Peyer's patch (tissue), 4 donors: ENCODE measurements at regions not wholly inside any gene's neighbourhood (a gene's known extent, or its start where the extent isn't known, plus 50 kb on each side); places are given as distances from the start of the nearest gene placed in this dataset.
"Not testable (repeated sequence)": the region's sequence is repeated elsewhere in the genome, so short reads cannot be mapped to it uniquely, and the experiment has no call there.

ENCODE experiments used
- DNase-seq, 3 donors: peaks; one replicate each; pipeline ENCODE4 v3.0.0-alpha.2; 2017 to 2019
- H3K27ac ChIP-seq, 4 donors: fragments of 200-600 bp; sonication (generic); one replicate each; pipeline ENCODE4 v1.5.1; 2016 to 2019
- H3K27me3 ChIP-seq, 2 donors: fragments of 200-600 bp; sonication (generic); one replicate each; pipeline ENCODE4 v1.5.1; 2019
- H3K36me3 ChIP-seq, 3 donors: fragments of 200-600 bp; sonication (generic); one replicate each; pipeline ENCODE4 v1.5.1; 2016 to 2019
- H3K4me1 ChIP-seq, 4 donors: fragments of 200-600 bp; sonication (generic); one replicate each; pipeline ENCODE4 v1.5.1; 2016 to 2019
- H3K4me3 ChIP-seq, 4 donors: fragments of 200-600 bp; sonication (generic); 1 replicate in 3 of 4; 2 replicates in 1 of 4; pipeline ENCODE4 v1.5.1; 2016 to 2019; ENCODE audit warnings: mild to moderate bottlenecking in 1 of 4
- H3K9me3 ChIP-seq, 4 donors: fragments of 200-600 bp; sonication (generic); one replicate each; pipeline ENCODE4 v1.5.1; 2016 to 2019; ENCODE audit warnings: mild to moderate bottlenecking in 1 of 4
- CTCF ChIP-seq, 6 experiments: fragments of 450-650 bp in 4 of 6; fragments of 200-600 bp in 2 of 6; sonication (generic) in 1 of 6; IDR thresholded peaks; one replicate each; pipeline ENCODE4 v1.5.1; 2017 to 2019; ENCODE audit warnings: antibody characterized with exemption in 6 of 6, mild to moderate bottlenecking in 3 of 6, moderate library complexity in 1 of 6
- POLR2A ChIP-seq, 2 donors: fragments of 450-650 bp; IDR thresholded peaks; one replicate each; pipeline ENCODE4 v1.5.1; 2017; ENCODE audit warnings: antibody characterized with exemption in 2 of 2, mild to moderate bottlenecking in 2 of 2, moderate library complexity in 2 of 2

GRCh38 chr6:102928109-102928508 is 1534.6 kb downstream of the GRIK2 start:
- Histone ChIP-seq H3K27ac (no peak overlapping the region), H3K36me3 (no peaks in the 10 kb centered on the region), H3K27me3 (no peaks in the 10 kb centered on the region), H3K4me1 (no peaks in the 10 kb centered on the region), H3K4me3 (no peak overlapping the region), H3K9me3 (no peaks in the 10 kb centered on the region)
- DNase-seq, result no peak
- TF ChIP-seq CTCF (IDR thresholded peaks at IDR 0.05), result no peak

GRCh38 chr6:102918161-102918560 is 1524.7 kb downstream of the GRIK2 start:
- Histone ChIP-seq H3K36me3 (no peaks in the 10 kb centered on the region), H3K4me1 (no peaks in the 10 kb centered on the region), H3K4me3 (no peak overlapping the region), H3K9me3 (no peaks in the 10 kb centered on the region), H3K27ac (no peak overlapping the region), H3K27me3 (no peaks in the 10 kb centered on the region)
- no peak for DNase-seq
- TF ChIP-seq CTCF (IDR thresholded peaks at IDR 0.05) (no peak), POLR2A (IDR thresholded peaks at IDR 0.05) (no peak)

- no peaks in the 10 kb centered on the region for H3K9me3 ChIP-seq
- no peaks in the 10 kb centered on the region for H3K27me3 ChIP-seq
- no peak for TF ChIP-seq CTCF (IDR thresholded peaks at IDR 0.05)
- DNase-seq, result no peak
- H3K4me3 ChIP-seq, result no peak overlapping the region
- H3K36me3 ChIP-seq, result no peaks in the 10 kb centered on the region
- H3K27ac ChIP-seq, result no peak overlapping the region
- H3K4me1 ChIP-seq, result no peaks in the 10 kb centered on the region
Measured at GRCh38 chr6:102911571-102911970, 1518.1 kb downstream of the GRIK2 start.

GRCh38 chr6:102910701-102911139 is 1517.2 kb downstream of the GRIK2 start:
- not testable (repeated sequence) for H3K36me3 ChIP-seq, DNase-seq, H3K4me1 ChIP-seq, H3K27me3 ChIP-seq, H3K9me3 ChIP-seq, H3K4me3 ChIP-seq, H3K27ac ChIP-seq

- no peaks in the 10 kb centered on the region for H3K27me3 ChIP-seq
- DNase-seq, result no peak
- H3K27ac ChIP-seq, result no peak overlapping the region
- no peaks in the 10 kb centered on the region for H3K9me3 ChIP-seq
- H3K4me3 ChIP-seq, result no peak overlapping the region
- TF ChIP-seq POLR2A (IDR thresholded peaks at IDR 0.05), result no peak
- TF ChIP-seq CTCF (IDR thresholded peaks at IDR 0.05), result no peak
- H3K36me3 ChIP-seq, result no peaks in the 10 kb centered on the region
- H3K4me1 ChIP-seq, result no peaks in the 10 kb centered on the region
Measured at GRCh38 chr6:102907181-102907580, 1513.7 kb downstream of the GRIK2 start.

GRCh38 chr6:102902471-102902870 is 1509.0 kb downstream of the GRIK2 start:
- TF ChIP-seq POLR2A (IDR thresholded peaks at IDR 0.05) (no peak), CTCF (IDR thresholded peaks at IDR 0.05) (no peak)
- Histone ChIP-seq H3K27ac (no peak overlapping the region), H3K27me3 (no peaks in the 10 kb centered on the region), H3K4me3 (no peak overlapping the region), H3K36me3 (no peaks in the 10 kb centered on the region), H3K4me1 (no peaks in the 10 kb centered on the region), H3K9me3 (no peaks in the 10 kb centered on the region)
- no peak for DNase-seq
